Calu3 (cell line): ENCODE measurements at regions not wholly inside any gene's neighbourhood (a gene's known extent, or its start where the extent isn't known, plus 50 kb on each side); places are given as distances from the start of the nearest gene placed in this dataset.

Experiments used
- BruUV-seq: library from RNA; stranded (reverse); fragments of 400-500 nt; replicated peaks from 2 replicates; lab custom pipeline; 2021; lab: Mats Ljungman, UMichigan
- CTCF ChIA-PET: fragments of 300-600 bp; sonication (Branson Sonifier 250); formaldehyde crosslinking; loops from one replicate; lab custom pipeline; 2022; ENCODE audit warnings: antibody characterized with exemption; lab: Charles Lee
- DNase-seq: peaks from one replicate; pipeline ENCODE4 v3.0.0; 2022
- H3K27ac Mint-ChIP-seq: one replicate; pipeline ENCODE4 v1.8.0; 2022; ENCODE audit warnings: mixed read lengths; ENCODE audit not compliant: unreplicated experiment
- H3K27me3 Mint-ChIP-seq: one replicate; pipeline ENCODE4 v1.8.0; 2022; ENCODE audit warnings: mixed read lengths; ENCODE audit not compliant: unreplicated experiment
- H3K36me3 Mint-ChIP-seq: one replicate; pipeline ENCODE4 v1.8.0; 2022; ENCODE audit warnings: mild to moderate bottlenecking, moderate library complexity, mixed read lengths; ENCODE audit not compliant: insufficient read depth, unreplicated experiment
- H3K4me1 Mint-ChIP-seq: one replicate; pipeline ENCODE4 v1.8.0; 2022; ENCODE audit warnings: mild to moderate bottlenecking, low read depth, mixed read lengths; ENCODE audit not compliant: unreplicated experiment
- H3K4me3 Mint-ChIP-seq: one replicate; pipeline ENCODE4 v1.8.0; 2022; ENCODE audit warnings: mild to moderate bottlenecking, low read depth, moderate library complexity, mixed read lengths; ENCODE audit not compliant: unreplicated experiment
- H3K9me3 Mint-ChIP-seq: one replicate; pipeline ENCODE4 v1.8.0; 2022; ENCODE audit warnings: low read depth, mixed read lengths; ENCODE audit not compliant: unreplicated experiment
- intact Hi-C: fragments of 100-400 bp; cut with micrococcal nuclease; formaldehyde crosslinking; loops from one replicate; pipeline ENCODE4 v1.10.0; 2022; ENCODE audit not compliant: unreplicated experiment
- TF ChIP-seq, protein P1 (sequence below): fragments of 200-600 bp; IDR thresholded peaks from one replicate; pipeline ENCODE4 v1.8.0; 2022; ENCODE audit warnings: antibody characterized with exemption; ENCODE audit not compliant: unreplicated experiment

DNA sequence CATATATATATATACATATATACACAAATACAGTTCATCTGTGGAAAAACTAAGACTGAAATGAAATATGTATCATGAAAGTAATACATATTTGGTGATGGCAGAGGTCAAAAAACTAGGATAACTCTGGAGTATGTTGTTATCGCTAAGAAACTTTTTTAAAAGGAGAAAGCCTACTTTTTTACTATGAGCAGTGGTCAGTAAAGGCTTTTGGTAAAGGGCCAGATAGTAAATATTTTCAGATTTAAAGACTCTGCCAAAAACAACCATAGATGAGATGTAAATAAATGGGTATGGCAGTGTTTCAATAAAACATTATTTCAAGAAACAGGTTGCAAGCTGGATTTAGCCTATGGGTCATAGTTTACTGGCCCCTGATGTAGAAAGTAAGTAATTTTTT lies 93.8 kb upstream of the TGFBR2 start:
- CTCF ChIA-PET, result no interaction called here
- TF ChIP-seq, protein P1, sequence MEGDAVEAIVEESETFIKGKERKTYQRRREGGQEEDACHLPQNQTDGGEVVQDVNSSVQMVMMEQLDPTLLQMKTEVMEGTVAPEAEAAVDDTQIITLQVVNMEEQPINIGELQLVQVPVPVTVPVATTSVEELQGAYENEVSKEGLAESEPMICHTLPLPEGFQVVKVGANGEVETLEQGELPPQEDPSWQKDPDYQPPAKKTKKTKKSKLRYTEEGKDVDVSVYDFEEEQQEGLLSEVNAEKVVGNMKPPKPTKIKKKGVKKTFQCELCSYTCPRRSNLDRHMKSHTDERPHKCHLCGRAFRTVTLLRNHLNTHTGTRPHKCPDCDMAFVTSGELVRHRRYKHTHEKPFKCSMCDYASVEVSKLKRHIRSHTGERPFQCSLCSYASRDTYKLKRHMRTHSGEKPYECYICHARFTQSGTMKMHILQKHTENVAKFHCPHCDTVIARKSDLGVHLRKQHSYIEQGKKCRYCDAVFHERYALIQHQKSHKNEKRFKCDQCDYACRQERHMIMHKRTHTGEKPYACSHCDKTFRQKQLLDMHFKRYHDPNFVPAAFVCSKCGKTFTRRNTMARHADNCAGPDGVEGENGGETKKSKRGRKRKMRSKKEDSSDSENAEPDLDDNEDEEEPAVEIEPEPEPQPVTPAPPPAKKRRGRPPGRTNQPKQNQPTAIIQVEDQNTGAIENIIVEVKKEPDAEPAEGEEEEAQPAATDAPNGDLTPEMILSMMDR, result no peak

DNA sequence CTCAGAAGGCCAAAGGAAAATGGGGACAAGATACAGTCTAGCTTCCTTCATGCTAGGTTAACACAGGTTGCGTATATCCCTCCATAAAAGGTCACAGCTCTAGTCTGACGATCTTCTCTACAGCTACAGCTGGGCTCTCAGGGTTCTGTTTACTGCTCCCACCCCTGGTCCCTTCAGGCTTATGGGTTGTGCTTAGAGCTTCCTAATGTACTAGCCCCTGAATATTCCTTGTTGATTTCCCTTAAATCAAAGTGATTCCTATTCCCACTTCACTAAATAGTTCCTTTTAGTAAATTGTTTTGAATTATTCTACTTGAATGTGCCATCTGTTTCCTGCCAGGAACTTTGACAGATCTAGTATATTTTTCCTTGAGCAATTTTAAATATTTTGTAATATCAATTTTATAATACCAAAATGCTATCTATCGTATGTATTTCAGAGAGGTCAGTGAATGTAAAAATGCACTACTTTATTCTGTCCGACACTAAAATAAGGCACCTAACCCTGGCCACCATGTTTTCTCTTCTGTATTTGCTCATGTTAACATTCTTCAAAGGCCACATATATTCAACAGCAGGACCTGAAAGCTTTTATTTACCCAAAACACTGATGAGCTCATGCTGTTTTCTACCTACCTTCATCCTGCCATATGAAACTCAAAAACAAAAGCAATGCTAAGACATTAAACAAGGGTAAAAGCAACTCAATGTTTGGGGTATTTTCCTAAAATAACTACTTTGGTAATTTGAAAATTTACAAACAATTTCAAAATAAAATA lies 92.8 kb upstream of the TGFBR2 start:
- Mint-ChIP-seq H3K36me3 (no peaks in the 10 kb centered on the region), H3K4me1 (peaks cover 13% of the 10 kb centered on the region), H3K4me3 (no peak overlapping the region), H3K27ac (no peak overlapping the region), H3K27me3 (no peaks in the 10 kb centered on the region), H3K9me3 (no peaks in the 10 kb centered on the region)
- DNase-seq, result no peak
- TF ChIP-seq, protein P1, result no peak
- intact Hi-C loops, result no loop called here
- no TSS peak for BruUV-seq
- CTCF ChIA-PET, result no interaction called here

More for the DNA sequence above, 93.8 kb upstream of the TGFBR2 start:
- no peak for DNase-seq
- intact Hi-C loops, result no loop called here
- H3K36me3 Mint-ChIP-seq, result no peaks in the 10 kb centered on the region
- no TSS peak for BruUV-seq
- no peaks in the 10 kb centered on the region for H3K27me3 Mint-ChIP-seq
- no peak overlapping the region for H3K4me3 Mint-ChIP-seq
- no peaks in the 10 kb centered on the region for H3K9me3 Mint-ChIP-seq
- H3K27ac Mint-ChIP-seq, result no peak overlapping the region
- peaks cover 13% of the 10 kb centered on the region for H3K4me1 Mint-ChIP-seq

DNA sequence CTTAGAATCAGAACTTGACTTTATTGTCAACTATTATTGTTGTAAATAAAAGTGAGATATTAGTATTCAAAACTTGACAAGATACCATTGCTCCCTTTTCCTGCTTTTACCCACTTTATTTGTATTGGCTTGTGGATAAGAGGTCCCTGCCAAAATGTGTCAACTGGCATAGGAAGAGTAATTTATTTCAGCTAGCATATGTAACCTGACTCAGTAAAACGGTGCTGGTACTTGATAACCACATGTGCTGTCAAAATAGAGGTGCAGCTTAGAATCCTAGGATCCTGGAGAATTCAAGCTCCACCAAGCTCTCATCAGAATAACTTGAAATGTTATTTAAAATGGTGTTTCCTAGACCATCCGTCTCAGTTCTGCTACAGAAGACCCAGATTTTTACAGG lies 90.2 kb upstream of the TGFBR2 start:
- no TSS peak for BruUV-seq
- no peak overlapping the region for H3K27ac Mint-ChIP-seq
- intact Hi-C loops, result no loop called here
- DNase-seq, result no peak
- no peaks in the 10 kb centered on the region for H3K9me3 Mint-ChIP-seq
- TF ChIP-seq, protein P1, result no peak
- no peaks in the 10 kb centered on the region for H3K27me3 Mint-ChIP-seq
- no peaks in the 10 kb centered on the region for H3K36me3 Mint-ChIP-seq
- H3K4me3 Mint-ChIP-seq, result no peak overlapping the region
- peaks cover 12% of the 10 kb centered on the region for H3K4me1 Mint-ChIP-seq
- CTCF ChIA-PET, result no interaction called here

DNA sequence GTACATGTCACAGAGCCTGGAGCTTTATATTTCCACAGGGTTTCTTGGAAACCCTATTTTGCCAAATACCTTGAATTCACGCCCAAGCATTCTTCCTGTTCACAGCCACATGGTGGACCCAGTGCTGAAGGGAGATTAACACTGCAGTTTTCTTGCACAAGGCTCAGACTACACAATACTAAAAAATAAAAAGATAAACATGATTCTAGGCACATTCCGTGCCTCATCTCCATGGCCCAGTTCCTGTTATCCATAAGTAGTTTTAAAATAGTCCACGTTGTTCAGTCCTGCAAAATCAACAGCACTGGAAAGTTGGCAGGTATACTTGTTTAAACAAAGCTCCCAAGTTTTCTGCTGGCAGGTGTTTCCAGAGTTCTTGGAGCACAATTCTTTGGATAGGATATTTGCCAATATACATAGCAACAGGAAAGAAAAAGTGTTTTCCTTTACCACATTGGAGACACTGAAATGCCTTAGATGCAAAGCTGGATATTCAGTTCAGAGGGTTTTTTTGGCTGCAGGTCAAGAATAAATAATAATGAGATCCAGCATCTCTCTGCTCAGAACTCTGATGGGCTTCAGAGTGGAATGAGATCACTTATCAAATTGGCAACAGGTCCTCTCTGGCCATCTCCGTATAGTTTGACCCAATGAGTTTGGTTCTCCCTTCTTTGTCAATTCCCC lies 88.1 kb upstream of the TGFBR2 start:
- Mint-ChIP-seq H3K36me3 (no peaks in the 10 kb centered on the region), H3K9me3 (no peaks in the 10 kb centered on the region), H3K27me3 (no peaks in the 10 kb centered on the region), H3K4me1 (no peaks in the 10 kb centered on the region), H3K27ac (no peak overlapping the region), H3K4me3 (no peak overlapping the region)
- TF ChIP-seq, protein P1, result no peak
- no TSS peak for BruUV-seq
- CTCF ChIA-PET, result no interaction called here
- DNase-seq, result no peak
- intact Hi-C loops, result no loop called here
